ENCODE measurements at regions not wholly inside any gene's neighbourhood (a gene's known extent, or its start where the extent isn't known, plus 50 kb on each side); places are given as distances from the start of the nearest gene placed in this dataset.
"Not testable (repeated sequence)": the region's sequence is repeated elsewhere in the genome, so short reads cannot be mapped to it uniquely, and the experiment has no call there.

DNA sequence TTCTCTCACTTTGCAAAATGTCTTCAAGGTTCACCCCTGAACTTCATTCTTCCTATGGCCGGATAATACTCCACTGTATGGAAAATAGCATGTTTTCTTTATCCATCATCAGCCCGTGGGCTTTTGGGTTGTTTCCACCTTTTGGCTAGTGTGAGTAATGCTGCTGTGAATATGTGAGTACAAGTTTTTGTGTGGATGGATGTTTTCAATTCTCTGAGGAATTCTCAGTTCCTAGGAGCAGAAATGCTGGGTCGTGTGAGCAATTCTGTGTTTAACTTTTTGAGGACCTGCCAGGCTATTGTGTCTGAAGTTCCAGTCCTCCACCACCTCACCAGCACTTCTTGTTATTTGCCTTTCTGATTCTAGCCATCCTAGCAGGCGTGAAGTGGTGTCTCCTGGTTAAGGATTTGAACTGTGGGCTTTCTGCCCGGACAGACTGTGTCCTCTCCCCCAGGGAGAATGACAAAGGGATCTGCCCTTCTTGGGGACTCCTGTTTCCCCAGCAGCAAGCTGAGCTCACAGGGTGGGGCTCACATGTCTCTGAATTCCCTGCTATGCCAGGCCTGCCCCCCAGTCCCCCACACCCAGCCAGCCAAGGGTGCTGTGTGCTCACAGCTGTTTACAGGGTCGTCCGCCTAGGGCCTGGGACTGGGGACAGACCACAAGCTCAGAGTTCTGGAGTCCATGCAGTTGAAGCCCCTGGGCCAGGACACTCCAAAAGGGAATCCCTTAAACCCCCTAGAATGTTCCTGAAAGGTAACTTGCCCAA lies 92.2 kb upstream of the CIBAR2 start:
- DNase-seq: no peak

DNA sequence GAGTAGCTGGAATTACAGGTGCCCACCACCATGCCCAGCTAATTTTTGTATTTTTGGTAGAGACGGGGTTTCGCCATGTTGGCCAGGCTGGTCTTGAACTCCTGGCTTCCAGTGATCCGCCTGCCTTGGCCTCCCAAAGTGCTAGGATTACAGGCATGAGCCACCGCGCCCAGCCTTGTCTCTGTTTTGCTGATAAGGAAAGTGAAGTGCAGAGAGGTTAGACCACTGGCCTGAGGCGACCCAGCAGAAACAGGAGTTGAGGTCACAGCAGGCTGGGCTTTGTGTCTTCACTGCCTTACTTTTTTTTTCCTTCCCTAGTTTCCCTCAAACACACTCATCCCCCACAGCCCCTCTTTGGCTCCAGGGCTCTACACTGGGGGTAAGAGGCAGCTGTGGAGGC lies 93.0 kb upstream of the CIBAR2 start:
- not testable (repeated sequence) for DNase-seq

DNA sequence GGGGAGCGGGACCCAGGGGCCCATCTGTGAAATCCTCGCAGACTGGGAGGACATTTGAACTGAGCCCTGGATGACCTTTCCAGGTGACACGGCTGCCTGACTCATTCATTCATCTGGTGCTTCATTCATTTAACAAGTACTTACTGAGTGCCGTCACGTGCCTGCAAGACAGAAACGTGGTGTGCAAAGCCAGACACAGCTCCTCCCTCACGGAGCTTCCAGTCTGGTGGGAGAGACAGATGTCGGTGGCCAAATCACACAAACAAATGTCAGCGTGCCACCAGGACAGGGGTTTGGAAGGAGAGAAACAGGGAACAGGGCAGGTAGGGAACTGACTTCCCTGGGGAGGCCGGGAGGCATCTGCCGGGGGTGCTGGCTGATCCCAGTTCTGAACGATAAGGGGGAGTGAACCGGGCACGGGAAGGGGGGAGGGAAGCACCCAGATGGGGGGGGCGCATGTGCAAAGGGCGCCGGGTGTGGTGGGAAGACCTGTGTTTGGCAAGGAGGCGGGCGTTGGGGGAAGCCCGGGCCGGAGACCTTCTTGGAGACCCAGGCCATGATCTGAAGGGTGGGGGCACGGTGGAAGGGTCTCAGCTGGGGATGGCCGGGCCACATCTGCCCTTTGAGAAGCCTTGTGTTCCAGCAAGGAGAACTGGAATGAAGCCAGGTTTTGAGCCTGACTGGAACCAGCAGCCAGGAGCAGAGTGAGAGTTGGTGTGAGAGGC lies 93.6 kb upstream of the CIBAR2 start:
- no peak for DNase-seq

DNA sequence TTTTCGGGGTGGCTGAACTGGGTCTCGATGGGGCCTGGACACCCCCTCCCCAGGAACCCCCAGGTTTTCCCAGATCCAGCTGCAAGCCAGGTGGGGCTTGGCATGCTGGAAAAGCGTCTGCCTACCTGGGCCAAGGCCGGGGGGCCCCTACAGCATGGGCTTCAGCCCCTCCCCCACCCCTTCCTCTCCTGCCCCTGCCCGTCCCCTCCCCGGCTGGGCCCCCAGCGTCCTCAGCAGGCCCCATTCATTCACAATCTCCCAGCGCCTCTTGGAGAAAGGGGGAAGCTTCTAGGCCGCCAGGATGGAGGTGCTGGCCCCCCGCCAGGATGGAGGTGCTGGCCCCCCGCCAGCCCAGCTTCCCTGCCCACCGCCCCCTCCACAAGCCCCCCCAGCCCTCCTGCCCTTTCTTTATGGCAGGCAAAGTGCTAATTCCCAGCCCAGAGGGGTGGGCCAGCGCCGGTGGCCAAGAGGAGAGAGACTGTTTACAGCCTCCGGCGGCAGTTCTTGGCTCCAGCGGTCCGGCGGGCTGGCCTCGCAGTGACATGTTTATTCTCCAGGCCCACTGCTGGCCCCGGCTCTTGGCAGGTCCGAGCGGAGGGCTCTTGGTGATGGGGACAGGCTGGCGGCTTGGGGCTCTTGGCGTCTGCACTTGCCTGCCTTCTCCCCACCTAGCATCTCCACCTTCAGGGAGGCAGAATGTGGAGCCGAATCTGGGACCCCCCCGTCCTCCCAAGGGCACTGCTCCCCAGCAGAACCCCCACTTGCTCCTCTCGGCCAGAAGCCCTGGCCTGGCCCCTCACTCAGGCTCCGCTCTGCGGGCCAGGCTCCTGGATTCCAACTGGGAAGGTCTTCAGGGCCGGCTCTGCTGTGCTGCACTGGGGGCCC lies 94.4 kb upstream of the CIBAR2 start:
- DNase-seq: no peak

DNA sequence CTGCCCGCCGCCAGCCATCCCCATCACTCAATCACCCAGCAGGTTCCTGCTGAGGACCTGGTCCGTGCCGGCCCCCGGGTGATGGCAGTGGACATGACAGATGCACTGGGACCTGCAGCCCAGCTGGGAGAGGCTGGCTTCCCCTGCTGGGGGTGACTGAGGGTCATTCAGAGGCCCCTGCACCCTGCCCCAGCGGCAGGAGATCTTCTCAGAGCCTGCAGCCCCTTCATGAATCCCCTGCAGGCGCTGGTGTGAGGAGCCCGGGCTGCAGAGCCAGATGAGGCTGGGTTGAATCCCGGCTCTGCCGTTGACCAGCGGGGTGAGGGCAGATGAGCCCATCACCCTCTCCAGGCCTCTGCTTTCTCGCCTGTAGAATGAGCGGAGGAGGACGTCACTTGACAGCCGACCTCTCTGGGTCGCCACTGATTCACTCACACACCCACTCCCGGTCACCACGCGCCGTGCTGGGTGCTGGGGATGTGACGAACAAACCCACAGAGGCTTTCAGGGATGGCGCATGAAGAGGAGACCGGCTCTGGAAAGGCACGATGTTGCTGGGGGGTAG lies 95.2 kb upstream of the CIBAR2 start:
- DNase-seq: no peak

DNA sequence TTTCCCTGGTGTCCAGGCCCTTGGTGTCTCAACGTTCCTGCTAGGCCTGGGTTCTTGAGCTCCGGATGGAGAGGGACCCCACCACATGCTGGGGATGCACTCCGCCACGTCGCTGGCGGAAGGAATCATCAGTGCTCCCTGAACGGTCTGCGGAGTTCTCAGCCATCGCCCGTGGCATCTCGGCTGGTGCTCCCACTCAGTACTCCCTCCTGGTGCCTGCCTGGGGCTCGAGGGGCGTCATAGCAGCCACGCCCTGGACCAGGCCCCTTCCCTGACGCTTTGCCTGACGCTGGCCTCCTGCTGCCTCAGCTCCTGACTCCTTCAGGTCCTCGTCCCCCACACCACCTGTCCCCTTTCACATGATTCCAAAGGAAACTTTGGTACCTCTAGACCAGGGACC lies 95.9 kb upstream of the CIBAR2 start:
- no peak for DNase-seq

DNA sequence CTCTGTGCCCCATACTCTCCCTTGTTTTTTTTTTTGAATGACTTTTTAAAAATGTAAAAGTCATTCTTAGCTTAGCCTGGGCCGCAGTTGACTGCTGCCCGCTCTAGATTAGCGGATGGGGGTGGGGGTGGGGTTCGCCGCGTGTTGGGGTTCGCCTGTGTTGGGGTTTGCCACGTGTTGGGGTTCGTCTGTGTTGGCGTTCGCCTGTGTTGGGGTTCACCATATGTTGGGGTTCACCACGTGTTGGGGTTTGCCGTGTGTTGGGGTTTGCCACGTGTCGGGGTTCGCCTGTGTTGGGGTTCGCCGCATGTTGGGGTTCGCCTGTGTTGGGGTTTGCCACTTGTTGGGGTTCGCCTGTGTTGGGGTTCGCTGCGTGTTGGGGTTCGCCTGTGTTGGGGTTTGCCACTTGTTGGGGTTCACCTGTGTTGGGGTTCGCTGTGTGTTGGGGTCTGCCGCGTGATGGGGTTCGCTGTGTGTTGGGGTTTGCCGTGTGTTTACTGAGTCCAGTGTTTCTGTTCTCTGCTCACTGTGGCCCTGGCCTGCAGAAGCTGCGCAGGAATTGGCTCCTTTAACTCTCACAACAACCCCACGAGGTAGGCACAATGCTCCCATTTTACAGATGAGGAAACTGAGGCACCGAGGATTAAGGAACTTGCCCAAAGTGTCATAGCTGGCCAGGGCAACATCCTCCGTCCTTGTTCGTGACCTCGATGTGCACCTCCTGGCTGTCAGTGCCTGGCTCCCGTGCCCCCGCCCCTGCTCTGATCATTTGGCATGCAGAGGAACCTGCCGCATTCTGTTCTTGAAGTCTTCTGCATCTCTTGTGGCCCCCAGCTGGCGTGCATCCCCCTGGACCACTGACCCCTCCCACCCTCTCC lies 96.6 kb upstream of the CIBAR2 start:
- no peak for DNase-seq

DNA sequence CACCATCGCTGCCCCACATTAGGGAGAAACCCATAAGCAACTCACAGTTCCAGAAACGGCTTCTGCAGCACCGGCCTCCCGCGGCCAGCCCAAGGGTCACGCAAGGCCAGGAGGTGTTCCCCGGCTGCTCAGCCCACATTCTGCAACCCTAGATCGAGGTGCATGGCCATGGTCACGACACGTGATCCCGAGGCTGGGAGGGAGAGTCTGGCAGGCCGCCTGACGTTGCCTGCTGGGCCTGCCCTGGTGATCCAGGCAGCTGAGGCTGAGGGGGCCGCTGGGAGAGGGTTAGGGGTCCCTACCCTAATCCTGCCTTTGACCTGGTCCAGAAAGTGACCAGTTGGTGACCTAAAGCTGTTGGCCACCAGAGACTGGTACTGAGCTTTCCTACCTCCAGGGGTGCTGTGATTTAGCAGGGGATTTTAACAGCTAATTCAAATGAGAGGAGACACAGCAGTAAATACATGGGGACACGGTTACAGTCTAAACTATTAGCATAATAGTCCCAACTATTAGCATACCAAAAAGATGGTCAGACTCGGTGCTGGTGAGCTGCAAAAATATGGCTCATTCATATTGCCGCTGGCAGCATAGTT lies 97.4 kb upstream of the CIBAR2 start:
- DNase-seq: no peak

DNA sequence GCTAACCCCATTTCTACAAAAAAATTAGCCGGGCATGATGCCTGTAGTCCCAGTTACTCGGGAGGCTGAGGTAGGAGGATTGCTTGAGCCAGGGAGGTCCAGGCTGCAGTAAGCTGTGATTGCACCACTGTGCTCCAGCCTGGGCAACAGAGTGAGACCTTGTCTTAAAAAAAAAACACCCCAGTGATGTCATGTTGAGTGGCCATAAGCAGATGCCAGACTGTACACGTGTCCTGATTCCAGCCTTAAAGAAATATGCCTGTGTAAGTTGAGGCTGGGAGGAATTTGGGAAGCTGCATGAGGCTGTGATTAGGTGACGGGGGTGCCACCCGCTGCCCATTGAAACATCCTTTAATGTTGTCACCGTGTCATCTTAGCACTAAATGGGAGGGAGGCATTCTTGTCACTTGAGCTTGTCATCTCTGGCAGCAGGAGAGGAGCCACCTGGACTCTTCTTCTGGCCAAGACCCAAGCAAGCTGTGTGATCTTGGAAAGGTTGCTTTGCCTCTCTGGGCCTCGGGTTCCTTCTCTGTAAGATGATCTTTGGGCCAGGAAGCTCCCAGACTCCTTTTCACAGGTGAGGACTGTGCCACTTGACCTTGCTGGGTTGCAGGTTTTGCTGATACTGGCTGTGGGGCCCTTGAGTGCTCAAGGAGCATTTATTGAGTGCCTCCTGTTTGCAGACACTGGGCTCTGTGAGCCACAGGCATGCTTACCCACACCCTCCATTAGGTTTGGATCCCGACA lies 98.3 kb upstream of the CIBAR2 start:
- no peak for DNase-seq

DNA sequence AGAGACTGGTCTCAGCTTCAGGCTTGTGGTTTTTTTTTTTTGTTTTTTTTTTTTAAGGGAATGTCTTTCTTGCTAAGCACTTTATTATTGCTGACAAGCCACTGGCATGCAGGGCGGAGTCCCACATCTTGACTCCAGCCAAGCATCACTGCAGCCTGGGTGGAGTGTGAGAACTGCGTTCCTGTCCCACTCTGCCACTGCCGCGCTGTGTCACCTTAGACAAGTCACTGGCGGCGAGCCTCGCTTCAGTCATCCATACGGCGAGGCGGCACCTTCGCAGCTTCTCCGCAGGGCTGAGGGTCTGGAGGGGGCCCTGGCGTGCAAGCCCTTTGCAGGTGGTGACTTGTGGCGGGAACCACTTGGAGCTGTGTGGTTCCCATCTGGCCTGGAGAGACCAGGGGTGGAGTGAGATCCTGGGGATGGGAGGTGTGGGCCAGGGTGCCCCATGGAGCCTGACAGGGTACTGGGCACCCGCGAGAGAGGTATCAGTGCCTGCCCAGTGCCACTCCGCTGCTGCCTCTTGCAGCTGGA lies 99.1 kb upstream of the CIBAR2 start:
- no peak for DNase-seq

DNA sequence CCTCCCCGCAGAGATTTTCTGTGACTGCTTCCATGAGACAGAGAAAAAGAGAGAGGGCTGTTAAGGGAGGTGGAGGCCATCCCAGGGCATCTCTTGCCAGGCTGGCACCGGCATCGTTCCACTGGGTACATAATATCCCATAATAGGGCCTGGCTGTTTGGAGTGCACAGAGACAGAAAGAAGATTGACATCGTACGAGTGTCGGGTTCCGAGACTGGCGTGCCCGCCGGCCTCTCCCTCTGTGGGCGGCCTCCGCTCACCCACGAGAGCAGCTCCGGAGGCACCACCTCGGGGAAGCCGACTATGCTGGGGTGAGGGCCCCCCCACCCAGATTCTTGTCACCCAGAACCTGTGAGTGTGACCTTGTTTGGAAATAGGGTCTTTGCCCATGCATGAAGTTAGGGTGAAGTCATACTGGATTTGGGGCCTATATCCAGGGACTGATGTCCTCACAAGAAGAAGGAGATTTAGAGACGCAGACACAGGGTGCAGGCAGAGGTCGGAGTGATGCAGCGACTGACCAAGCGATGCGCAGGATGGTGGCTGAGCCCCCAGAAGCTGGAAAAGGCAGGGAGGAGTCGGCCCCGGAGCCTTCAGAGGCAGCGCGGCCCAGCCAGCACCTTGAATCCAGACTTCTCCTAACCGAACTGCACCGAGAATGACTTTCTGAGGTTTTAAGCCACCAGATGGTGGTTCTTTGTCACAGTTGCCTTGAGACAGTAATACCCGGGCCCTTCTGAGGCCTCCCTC lies 101.8 kb upstream of the CIBAR2 start:
- DNase-seq: no peak

DNA sequence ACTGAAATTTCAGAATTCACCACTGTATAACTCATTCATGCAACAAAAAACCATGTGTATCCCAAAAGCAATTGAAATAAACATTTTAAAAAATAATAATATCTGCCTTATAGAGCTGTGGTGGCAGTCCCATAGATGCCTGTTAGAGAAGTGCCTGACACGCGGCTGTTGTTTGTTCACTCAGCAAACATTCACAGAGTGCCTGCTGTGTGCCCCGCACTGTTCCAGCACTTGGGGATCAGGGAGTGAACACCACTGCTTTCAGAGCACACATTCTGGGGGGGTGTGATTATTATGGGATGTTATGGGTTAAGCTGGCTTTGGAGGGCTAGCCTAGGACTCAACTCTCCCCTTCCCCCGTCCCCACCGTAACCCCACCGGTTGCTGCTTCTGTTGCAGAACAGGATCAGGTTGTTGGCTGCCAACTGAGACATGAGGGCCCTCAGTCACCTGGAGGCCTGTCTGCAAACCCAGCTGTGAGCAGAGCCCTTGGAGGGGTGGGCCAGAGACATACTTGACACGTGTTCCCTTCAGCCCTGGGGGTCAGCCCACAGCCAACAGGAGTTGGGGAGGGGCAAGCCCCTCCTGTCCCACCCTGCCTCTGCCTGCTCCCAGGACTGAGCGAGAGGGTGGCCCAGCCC lies 103.3 kb upstream of the CIBAR2 start:
- DNase-seq: no peak

DNA sequence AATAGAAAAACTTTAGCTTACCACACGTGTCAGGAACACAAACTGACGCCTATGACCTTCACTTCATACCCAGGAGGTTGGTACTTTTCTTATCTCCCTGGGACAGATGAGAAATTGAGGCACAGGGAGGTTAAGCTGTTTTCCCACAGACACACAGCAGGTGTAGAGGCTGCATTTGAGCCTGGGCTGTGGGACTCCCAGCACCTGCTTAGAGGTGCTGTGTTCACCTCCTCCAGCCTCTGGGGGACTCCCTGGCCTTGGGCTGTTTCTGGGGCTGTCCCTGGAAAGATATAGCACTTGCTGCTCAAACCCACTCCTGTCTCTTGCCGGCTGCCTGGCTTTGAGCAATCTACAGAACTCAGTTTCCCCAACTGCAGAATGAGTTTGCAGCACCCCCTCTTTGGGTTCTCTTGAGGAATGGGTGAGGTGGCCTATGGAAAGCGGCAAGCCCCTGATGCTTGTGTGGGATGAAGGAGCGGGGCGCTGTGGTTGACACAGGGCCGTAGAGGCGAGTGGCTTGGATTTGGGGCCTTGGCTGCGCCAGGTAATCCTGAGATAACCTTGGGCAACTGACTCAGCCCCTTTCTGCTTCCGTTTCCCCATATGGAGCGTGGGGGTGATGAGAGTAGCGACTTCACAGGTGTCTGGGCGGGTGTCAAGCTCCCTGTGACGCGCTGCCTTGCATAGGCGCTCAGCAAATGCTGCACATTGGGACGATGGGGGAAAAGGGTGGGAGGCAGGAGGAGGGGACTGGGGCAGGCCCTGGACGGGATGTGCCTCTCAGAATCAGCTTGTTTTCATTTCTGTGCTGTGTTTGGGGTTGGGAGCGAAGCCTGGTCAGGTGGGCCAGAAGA lies 104.5 kb upstream of the CIBAR2 start:
- DNase-seq: no peak

DNA sequence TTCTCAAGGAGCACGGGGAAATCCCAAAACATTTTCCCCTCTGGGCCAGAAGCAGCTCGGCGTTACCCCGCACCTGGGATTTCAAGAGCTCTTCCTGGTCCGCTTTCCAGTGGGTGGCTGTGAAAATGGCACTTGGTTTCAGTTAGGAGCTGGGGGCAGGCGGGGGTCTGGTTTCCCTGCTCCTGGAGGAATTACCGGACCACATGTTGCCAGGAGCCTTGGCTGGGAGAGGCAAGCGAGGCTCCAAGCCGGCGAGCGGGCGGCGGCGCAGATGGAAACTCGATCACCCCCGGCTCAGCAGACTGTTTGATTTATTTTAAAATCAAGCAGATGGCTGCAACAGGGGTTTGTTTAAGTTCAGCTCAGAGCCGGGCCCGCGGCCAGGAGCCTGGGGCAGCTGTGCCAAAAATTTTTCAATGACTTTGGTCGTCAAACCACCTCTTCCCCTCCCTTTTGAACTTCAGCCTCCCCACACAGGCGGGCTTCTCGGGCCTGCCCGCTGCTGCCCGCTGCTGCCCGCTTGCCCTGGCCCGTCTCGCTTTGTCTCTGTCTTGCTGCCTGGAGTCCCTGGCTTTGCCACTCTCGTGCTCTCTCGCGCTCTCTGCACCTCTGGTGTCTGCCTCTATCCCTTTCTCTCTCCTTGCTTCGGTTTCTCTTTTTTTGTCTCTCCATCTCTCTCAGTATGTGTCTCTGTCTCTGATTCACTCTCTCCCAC lies 108.0 kb upstream of the CIBAR2 start:
- DNase-seq: peak; percentile 73

DNA sequence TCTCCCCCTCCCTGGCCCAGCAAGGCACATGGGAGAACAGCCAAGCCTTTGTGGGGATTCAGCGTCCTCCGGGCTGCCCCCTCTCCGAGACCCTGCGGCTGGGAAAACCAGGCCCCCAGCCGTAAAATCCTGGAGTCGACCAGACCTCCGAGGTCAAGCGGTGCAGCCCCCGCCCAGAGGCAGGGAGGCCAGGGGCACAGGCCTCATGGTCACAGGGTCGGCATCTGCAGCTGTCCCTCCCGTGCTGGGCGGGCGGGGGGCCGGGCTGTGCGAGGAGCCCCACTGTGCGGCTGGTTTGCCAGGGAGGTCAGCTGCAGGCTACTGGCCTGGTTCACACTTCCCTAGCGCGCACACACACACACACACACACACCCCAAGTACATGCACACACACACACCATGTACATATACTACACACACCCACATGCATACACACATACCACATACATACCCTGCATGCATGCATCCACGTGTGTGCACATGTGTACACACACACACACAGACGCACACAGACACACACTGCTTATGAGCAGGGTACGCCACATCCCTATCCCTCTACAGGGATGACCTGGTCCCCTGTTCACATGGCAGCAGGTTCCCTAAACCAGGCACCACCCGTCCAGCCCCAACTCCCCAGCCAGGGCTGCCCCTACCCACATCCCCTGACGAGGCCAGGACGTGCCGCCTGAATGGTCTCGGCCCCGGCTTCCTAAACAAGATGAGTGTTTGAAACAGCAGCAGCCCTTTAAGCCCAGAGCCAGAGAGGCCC lies 108.9 kb upstream of the CIBAR2 start:
- no peak for DNase-seq

DNA sequence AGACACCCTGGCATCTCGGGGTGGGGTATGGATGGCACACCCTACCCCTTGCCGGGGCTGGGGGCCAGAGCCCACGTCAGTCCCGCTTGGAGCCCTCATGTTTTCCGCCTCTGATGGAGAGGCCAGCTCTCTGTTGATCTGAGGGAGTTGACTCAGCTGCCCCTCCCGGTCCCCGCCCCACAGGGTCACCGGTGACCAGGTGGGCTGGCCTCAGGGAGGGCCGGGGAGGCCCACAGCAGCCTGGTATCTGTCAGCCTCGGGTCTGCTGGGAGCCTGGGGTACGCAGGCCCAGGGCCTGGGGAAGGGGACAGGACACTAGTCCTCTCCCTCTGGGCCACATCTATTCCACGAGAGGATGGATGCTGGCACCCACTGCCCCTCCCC lies 109.5 kb upstream of the CIBAR2 start:
- DNase-seq: no peak

Measured in DMS79 (cell line).